ENCODE measurements at regions not wholly inside any gene's neighbourhood (a gene's known extent, or its start where the extent isn't known, plus 50 kb on each side); places are given as distances from the start of the nearest gene placed in this dataset.
A peak's percentile ranks its signal among the peaks of the same experiment; 100 is the strongest.

DNA sequence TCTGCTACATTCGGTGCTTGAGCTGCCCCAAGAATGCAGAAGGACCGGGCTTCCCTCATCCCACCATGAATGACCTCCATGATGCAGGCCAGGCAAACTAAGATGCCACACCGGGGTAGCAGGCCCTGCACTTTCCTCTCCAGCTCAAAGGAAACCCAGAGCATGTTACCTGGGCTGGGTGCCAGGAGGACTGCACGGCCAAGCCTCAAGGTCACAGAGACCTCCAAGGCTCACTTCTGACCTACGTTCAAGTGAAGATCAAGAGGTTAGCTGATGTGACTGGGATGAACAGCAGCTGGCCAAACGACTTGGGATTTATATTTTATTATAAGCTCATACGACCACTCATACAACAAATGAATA is 501.8 kb downstream of the CD83 start:
- no peak for DNase-seq

DNA sequence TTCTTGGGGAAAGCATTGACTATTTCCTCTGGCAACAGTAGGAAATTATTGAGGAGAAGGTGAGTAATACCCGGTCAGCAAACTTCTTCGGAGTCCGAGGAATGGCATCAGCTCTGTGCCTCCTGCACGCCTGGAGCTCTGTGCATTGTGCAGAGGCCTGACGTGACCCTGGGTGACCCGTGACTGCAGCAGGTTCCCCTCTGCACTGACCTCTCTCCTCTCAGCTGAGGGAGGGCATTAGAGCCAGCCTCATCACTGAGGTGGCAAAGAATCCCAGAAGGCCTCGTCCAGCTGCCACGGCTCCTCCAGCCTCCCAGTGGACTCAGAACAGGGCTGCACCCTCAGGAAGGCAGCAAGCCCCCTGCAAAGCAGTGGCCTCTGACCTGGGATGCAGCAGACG is 502.9 kb downstream of the CD83 start:
- no peak for DNase-seq

DNA sequence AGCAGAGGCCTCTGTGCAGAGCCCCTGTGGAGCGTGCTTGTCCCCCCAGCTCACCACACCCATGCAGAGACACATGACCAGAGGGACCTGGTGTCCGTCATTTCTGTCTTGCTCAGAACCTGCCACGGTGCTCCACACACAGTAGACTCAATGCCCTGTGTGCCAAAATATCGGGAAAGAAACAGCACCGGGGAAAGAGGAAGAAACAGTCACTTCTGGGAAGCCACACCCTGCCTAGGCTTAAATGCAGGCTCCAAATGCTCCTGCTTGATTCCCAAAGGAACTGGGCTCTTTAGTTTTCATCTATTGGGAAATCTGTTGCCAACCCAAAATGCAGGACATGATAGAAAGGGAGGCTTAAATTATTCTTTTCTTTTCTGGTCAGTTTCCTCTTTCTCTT is 503.9 kb downstream of the CD83 start:
- DNase-seq: no peak

GRCh38 chr6:14622085-14622484 is 504.5 kb downstream of the CD83 start:
- DNase-seq: no peak

- DNase-seq: peak; percentile 11
These were observed 505.4 kb downstream of the CD83 start for GRCh38 chr6:14622909-14623505.

DNA sequence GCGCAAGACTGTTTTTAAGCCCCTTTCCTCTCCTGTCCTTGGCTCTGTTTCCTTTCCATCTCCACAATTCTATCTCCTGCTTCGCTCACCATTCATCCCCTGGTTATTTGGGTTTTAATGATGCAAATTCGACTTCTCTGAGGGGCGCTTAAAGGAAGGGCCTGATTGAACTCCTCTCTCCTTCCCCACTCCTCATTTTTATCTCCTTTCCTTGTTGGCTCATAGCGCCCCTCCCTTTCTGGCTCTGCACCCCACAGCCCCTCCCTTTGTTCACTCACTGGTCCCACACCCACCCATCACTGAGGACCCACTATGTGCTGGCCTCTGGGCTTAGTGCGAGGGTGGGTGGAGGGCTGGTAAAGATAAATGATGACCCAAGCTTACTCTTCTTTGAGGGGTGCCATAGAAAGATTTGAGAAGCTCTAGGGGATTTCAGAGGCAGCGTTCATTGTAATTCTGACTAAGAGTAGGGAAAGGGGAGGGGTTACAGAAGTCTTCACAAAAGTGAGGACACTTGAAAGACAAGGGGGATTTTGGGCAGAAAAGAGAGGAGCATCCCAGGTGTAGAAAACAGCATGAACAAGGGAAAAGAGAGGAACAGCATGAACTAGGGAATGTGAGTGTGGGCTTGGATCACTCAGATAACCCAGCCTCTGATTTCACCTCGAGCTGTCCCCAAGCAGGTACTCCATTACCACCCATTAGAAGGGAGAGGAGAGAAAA is 507.8 kb downstream of the CD83 start:
- DNase-seq: peak; percentile 24

DNA sequence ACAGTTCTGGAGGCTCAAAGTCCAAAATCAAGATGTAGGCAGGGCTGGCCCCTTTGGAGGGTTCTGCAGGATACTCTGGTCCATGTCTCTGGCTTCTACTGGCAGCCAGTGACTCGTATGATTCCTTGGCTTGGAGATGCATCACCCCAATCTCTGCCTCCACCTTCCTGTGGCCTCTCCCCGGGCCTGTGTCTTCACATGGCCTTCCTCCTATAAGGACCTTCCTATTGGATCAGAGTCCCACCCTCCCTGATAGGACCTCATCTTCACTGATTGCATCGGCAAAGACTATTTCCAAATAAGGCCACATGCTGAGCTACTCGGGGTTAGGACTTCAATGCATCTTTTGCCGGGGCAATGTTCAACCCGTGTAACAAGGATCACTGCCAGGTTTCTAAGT is 509.0 kb downstream of the CD83 start:
- no peak for DNase-seq

DNA sequence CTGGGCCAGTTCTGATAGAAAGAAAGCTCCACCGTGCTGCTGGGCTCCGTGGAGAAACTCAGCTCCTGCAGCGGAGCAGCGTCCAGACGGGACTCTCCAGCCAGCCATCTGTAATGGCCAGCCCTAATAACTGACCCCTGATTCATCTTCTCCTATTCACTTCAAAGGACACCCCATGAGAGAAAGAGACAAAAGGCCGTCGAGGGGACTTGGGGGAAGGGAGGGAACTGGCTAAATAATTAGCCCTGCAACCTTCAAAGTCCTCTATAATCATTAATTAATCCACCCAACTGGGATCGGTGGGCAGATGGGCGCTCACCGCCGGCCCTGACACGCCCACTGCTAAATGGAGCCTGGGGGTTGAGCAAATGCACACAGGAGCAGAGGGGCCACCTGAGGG is 512.4 kb downstream of the CD83 start:
- DNase-seq: peak; percentile 51

- DNase-seq: peak; percentile 80
These were observed 515.9 kb downstream of the CD83 start for GRCh38 chr6:14633479-14633878.

DNA sequence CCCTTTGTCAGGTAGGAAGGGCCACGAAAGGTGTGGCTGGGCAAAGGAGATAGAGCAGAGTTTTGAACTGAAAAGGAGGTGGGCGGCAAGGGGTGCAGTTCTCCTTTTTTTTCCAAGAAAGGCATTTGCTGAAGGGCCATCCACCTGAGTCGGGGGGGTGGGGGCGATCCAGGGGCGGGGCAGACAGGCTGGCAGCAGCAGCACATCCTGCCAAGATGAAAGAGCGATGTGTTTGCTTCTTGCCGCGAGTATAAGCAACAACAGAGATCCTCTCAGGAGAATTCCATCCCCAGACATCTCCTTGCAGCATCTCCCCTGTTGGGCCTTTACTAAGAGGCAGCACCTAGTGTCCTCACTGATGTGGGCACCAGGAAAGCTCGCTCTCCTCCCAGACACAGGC is 516.5 kb downstream of the CD83 start:
- DNase-seq: no peak

DNA sequence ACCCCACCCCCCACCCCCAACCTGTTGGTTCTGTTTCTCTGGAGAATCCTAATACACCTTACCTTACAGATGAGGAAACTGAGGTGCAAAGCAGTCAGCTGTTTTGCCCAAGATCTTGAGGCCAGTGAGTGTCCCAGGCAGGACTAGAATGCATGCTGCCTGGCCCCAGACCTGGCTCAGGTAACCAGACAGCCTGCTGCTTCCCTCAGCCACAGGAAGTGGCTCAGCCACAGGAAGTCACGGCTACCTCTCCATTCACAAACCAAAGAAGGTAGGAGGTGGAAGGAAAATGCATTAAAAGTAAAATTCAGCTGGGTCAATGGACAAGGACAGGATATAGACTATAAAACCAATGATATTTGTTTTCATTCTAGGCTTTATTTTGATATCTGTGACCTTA is 517.6 kb downstream of the CD83 start:
- DNase-seq: no peak

GRCh38 chr6:14635934-14636591 is 518.5 kb downstream of the CD83 start:
- no peak for DNase-seq

DNA sequence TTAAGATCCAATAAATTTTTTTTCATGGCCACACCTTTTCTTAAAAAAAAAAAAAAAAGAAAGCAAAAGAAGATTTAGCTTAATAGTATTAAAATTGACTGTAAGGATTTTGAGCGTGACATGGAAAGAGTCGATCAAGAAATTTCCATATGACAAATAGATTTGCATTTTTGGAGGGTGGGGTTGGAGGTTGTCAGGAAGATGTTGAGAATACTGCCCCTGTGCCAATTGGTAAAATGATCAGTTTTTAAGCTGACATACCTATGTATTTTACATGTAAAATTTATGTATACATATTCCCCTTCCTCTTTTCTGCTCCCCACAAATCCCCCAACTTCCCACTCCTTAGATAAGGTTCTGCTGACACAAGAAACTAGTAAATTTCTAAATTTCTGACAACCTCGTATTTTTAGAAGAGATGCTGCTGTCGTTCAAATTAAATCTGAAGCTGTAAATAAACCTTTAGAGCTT is 520.9 kb downstream of the CD83 start:
- no peak for DNase-seq

DNA sequence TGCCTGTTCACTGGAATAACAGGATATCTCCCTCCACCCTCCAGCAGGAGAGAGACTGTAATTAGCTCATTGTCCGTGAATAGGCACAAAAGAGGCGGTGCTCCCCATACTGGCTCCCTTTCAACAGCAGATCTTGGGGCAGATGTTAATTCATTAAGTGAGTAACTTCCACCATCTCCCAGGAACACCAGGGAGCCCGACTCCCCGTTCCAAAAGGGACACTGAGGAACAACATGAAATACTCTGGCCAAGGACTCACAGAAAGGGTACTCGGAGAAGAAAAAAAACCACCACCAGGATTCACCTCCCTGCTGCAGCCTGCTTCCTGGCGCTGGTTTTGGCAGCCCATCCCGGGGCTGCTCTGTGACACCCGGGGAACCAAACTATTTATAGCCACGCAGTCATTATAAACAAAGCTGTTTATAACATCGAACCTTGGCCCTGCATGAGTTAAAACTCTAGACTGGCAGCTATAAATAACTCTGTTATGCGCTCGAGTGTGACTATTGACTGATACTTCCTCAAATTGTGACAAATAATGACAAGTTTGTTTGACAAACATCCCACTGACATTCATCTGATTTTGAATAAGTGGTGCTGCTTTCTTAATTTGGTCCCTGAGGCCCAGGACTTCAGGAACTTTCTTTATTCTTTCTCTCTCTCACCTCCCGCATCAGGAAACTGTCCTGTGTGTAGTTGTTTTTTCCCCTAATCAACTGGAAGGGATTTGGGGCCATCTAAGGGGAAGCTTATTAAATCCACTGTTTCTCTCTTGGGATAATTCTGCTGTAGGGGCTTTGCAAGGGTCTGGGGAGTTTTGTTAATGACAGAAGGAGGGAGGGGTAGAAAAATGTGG is 521.6 kb downstream of the CD83 start:
- peak; percentile 57 for DNase-seq

DNA sequence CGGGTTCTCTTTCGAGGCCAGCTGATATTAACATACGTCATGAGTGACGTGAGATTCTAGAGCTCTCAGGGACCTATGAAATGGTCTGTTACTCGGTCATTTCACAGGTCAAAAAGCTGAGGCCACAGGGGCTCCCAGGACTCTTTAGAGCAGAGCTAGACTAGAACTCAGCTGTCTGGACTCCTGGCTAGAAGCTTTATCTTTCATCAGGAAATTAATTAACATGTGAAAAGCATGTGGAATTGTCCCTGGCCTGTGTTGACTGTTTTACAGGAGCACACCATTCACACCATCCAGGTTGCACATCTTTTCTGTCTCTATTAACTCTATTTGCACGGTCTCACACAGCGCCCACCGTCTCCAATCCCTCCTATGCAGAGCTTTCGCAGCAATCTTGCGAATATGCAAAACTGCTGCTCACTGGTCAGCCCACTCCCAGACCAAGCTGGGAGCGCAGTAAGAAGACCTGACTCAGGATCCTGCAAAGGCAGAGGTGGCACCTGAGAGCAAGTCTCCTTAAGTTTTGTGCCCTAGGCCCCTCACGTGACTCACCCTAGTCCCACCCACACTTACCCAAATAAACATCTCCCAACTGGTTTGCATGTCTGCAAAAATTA is 522.5 kb downstream of the CD83 start:
- peak; percentile 60 for DNase-seq

DNA sequence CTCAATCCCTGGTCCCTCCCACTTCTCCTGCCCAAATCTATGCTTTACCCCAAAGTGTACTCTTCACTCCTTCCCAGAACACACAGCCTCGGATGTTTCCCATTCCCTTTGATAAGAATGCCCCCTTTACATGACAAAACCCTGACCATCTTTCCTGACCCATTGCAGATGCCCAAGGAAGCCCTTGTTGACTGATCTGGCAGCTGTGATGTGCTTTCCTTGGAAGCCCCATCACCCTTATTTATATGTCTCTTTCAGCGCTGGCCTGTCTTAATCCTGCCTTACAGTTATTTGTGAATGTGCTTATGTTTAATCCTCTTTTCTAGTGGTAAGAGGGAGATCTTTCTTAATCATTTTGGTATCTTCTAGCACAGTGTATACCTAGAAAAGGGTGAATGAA is 523.1 kb downstream of the CD83 start:
- DNase-seq: no peak

DNA sequence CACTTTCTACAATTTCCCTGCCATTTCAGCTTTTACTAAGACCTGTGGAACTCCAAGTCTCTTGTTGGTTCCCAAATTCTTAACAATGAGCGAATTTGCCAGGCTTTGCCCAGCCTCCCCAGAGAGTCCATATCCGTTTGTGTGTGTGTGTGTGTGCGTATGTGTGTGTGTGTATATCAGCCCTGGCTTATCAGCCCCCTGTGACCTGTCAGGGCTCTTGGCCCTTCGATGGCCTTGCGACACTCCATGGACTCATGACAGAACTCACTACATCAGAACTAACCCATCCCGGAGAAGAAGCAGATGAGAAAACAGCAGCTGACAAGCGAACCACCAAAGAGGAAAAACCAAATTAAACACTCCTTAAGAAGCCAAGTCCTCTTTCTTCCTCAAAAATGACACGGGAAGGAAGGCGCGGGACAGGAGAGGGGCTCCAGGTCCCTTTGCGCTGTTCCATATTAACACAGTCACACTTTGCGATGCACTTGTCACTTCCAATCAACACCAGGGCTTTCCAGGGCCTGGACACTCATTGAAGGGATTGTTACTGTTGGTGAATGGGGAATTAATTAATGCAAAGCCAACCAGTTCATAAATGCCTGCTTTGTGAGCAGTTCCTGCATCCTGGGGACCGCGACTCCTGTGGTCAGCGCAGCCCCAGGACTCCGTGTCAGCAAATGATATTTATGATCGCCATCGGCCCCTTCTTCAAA is 524.0 kb downstream of the CD83 start:
- DNase-seq: peak; percentile 50

- no peak for DNase-seq
These were observed 524.5 kb downstream of the CD83 start for GRCh38 chr6:14642136-14642505.

- DNase-seq: no peak
These were observed 525.3 kb downstream of the CD83 start for GRCh38 chr6:14642842-14643241.

- no peak for DNase-seq
These were observed 526.8 kb downstream of the CD83 start for GRCh38 chr6:14644381-14644780.

DNA sequence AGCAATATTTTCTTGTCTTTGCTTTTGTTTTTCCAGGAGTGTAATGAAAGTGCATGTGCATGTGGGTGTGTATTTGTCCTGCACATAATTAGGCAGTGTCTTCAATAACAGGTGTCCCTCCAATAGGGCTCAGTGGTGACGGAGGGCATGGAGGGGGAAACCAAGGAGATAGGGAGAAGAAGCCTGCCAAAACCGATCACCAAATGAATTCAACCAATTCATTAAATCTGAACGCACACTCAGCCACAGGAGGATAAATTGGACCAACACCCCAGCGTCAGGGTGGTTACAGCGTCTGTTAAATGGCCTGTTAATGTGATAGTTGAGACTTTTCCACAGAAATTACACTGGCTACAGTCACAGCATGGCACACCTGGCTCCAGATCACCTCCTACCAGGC is 527.6 kb downstream of the CD83 start:
- DNase-seq: peak; percentile 16

GRCh38 chr6:14645841-14646240 is 528.3 kb downstream of the CD83 start:
- no peak for DNase-seq
